Lower leg skin (tissue), 3 donors: ENCODE measurements at regions not wholly inside any gene's neighbourhood (a gene's known extent, or its start where the extent isn't known, plus 50 kb on each side); places are given as distances from the start of the nearest gene placed in this dataset.

Source experiments
- CTCF ChIP-seq, 3 donors: fragments of 450-650 bp; IDR thresholded peaks; one replicate each; pipeline ENCODE4 v1.5.1; 2016; ENCODE audit warnings: antibody characterized with exemption in 3 of 3, mild to moderate bottlenecking in 3 of 3, moderate library complexity in 2 of 3
- POLR2A ChIP-seq, 2 donors: fragments of 450-650 bp; IDR thresholded peaks; one replicate each; pipeline ENCODE4 v1.6.1; 2016 to 2017; ENCODE audit warnings: antibody characterized with exemption in 2 of 2, mild to moderate bottlenecking in 1 of 2, moderate library complexity in 1 of 2

- TF ChIP-seq CTCF (IDR thresholded peaks at IDR 0.05) (no peak), POLR2A (IDR thresholded peaks at IDR 0.05) (no peak)
Observed at GRCh38 chr12:24561411-24561871, 387.5 kb downstream of the BCAT1 start.
